Motor neuron (in vitro differentiated cells): ENCODE measurements at regions not wholly inside any gene's neighbourhood (a gene's known extent, or its start where the extent isn't known, plus 50 kb on each side); places are given as distances from the start of the nearest gene placed in this dataset.
A peak's percentile ranks its signal among the peaks of the same experiment; 100 is the strongest.

ENCODE experiments used
- ATAC-seq, 8 experiments: fragments of 200-7000 bp; cut with Tn5 transposase; replicated peaks in 6 of 8; 2 replicates each; pipeline ENCODE4 v1.8.0; 2021; ENCODE audit warnings: mild to moderate bottlenecking in 8 of 8, moderate library complexity in 8 of 8
- H3K27ac ChIP-seq, 2 donors: fragments of 250-450 bp; sonication (Bioruptor Pico); 2 replicates each; pipeline ENCODE4 v1.9.0; 2021; ENCODE audit warnings: antibody characterized with exemption in 2 of 2, mild to moderate bottlenecking in 2 of 2, moderate library complexity in 1 of 2
- H3K4me1 ChIP-seq, 2 donors: fragments of 250-450 bp; sonication (Bioruptor Pico); replicated peaks in 1 of 2; 2 replicates each; pipeline ENCODE4 v1.6.1; 2021; ENCODE audit warnings: antibody characterized with exemption in 2 of 2, mild to moderate bottlenecking in 2 of 2, moderate library complexity in 1 of 2
- H3K4me3 ChIP-seq, 5 donors: fragments of 250-450 bp; sonication (Bioruptor Pico); 2 replicates each; pipeline ENCODE4 v1.9.0; 2021; ENCODE audit warnings: antibody characterized with exemption in 5 of 5, mild to moderate bottlenecking in 5 of 5, moderate library complexity in 4 of 5
- WGBS, 10 experiments: fragments of 450-650 bp; shearing (Covaris generic); methylation state at CpG; one replicate each; pipeline ENCODE4 v1.0.0; 2022; 5-methylcytosine and 5-hydroxymethylcytosine counted together
- in situ Hi-C, 9 experiments: fragments of 400-800 bp; cut with MboI; loops; one replicate each; pipeline ENCODE4 v1.15.0; 2021; ENCODE audit warnings: low sequenced_read_pairs in 9 of 9, low pct_unique_long_range_greater_than_20kb in 2 of 9; ENCODE audit not compliant: unreplicated experiment in 9 of 9

DNA sequence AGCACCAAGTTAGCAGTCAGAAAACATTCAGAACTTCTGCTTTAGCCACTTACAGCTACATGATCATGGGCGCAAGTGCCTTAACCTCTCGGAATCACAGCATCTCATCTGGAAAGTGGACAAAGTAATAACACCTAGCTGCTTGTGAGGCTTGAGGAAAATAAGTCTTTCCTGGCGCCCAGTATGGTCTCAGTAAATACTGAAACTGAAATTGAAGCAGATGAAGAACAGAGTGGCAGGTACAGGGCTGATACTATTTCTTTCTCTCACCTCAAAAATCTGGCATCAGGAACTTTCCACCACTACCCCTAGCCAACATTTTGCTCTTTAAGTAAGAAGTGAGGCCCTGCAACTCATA, 129.7 kb upstream of the FUT8 start:
- 36 to 100% (median 77%) methylated on average over 1 to 3 of the region's 3 CpGs; no CpG with 5 or more reads in 2 of the 10 experiments for WGBS, 10 experiments
- H3K4me1 ChIP-seq, result peaks cover 14 to 22% of the 10 kb centered on the region in 2 donors
- ATAC-seq, result no peak
- H3K4me3 ChIP-seq, result no peak overlapping the region
- in situ Hi-C loops, result no loop called here
- H3K27ac ChIP-seq, result peak overlapping the region; percentile 79

DNA sequence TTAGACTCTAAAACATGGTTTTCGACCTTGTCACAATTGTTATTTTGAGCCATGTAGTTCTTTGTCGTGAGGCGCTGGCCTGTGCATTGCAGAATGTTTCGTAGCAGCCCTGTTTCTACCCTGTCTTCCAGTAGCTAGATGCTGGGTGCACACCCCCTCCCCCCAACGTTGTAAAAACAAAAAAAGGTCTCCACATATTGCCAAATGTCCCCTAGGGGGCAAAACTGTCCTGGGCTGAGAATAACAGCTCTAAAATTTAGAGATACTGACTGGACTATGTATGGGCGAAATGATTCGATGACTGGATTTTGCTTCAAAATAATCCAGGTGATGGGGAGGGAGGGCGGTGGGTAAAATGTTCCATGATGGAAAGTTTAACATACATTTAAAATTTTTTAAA, 126.1 kb upstream of the FUT8 start:
- Histone ChIP-seq H3K4me3 (no peak overlapping the region), H3K4me1 (peaks cover 14 to 22% of the 10 kb centered on the region in 2 donors), H3K27ac (no peak overlapping the region)
- 57 to 100% (median 75%) methylated on average over 1 to 7 of the region's 8 CpGs; no CpG with 5 or more reads in 1 of the 10 experiments for WGBS, 10 experiments
- peak in 1 of 8 experiments; percentile 41 for ATAC-seq
- in situ Hi-C loops, result no loop called here

DNA sequence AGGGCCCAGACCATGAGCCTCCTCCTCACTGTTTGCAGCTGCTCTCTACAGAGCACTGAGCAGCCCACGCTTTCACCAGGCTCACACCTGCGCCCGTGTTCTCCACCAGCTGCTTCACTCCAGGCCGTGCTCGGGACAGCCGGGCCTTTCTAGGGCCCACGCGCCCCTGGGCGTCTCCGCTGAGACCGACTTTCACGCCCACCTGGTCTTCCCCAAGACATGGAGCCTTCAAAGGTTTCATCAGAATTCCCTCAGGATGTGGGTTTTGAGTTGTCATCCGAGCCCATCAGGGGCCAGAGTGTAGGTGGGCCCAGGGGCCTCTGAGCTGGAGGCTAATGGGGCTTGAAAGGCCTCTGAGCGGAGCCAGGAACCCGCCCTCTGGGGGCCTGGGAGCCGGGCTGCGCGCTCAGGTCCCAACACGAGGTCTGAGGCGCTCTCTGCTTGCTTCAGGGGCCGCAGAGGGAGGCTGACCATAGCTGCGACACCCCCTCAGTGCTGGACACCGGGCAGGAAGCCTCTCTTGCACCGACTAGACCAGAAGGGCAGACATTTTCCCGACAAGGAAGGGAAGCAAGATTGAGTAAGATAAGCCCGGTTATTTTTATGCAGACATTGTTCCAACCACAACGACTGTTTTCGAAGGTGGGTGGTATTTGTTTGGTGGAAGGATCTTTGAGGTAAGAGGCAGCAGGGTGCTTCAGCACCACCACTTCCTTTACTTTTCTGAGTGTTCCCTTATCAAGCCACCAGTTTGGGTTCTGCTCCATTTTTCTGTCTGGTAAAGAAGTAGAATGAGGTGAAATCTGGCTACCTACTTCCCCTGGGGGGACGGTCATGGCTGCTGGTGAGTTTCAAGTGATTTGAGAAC, 125.0 kb upstream of the FUT8 start:
- no peak for ATAC-seq
- in situ Hi-C loops, result no loop called here
- Histone ChIP-seq H3K4me3 (no peak overlapping the region), H3K4me1 (peaks cover 5 to 13% of the 10 kb centered on the region in 2 donors), H3K27ac (no peak overlapping the region)
- 48 to 100% (median 100%) methylated on average over 1 to 9 of the region's 29 CpGs; no CpG with 5 or more reads in 1 of the 10 experiments for WGBS, 10 experiments

DNA sequence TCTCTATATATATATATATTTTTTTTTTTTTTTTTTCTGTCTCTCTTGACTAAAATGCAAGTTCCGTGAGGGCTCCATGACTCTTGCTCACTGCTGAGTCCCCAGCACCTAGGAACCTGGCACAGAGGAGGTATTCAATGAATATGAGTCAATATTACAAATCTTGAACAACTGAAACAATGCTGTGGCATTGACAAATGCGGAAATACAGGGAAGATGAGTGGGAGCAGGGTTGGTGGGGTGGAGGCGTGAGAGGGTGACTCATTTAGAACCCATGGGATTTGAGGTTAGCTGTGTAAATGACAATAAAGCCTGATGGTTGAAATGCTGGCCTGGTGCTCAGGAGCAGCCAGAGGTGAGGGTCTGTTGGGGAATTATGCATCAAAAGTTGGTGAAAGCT, 121.7 kb upstream of the FUT8 start:
- no peak overlapping the region for H3K4me3 ChIP-seq
- ATAC-seq, result peak in 2 of 8 experiments; percentile 71 to 86
- 8 to 100% (median 90%) methylated on average over 1 to 3 of the region's 3 CpGs; no CpG with 5 or more reads in 3 of the 10 experiments for WGBS, 10 experiments
- in situ Hi-C loops, result no loop called here
- no peak overlapping the region for H3K27ac ChIP-seq
- H3K4me1 ChIP-seq, result no peaks in the 10 kb centered on the region

DNA sequence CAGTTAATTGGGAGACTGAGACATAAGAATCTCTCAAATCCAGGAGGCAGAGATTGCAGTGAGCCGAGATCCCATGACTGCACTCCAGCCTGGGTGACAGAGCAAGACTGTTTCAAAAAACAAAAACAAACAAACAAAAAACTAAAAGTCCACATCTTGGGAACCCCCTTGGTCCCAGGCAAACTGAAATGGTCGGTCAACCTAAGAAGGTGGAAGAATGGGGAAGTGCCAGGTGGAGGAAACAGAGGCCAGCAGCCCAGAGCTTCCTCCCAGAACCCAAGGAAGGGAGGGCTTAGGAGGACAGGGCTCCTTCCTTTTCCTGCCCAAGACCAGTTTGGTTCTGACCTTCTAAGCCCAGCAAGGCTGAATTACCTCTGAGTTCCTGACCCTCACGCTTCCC, 121.0 kb upstream of the FUT8 start:
- in situ Hi-C loops, result no loop called here
- Histone ChIP-seq H3K4me1 (no peaks in the 10 kb centered on the region), H3K27ac (no peak overlapping the region), H3K4me3 (no peak overlapping the region)
- ATAC-seq, result no peak
- 60 to 100% (median 100%) methylated on average over 1 to 2 of the region's 3 CpGs; no CpG with 5 or more reads in 5 of the 10 experiments for WGBS, 10 experiments

DNA sequence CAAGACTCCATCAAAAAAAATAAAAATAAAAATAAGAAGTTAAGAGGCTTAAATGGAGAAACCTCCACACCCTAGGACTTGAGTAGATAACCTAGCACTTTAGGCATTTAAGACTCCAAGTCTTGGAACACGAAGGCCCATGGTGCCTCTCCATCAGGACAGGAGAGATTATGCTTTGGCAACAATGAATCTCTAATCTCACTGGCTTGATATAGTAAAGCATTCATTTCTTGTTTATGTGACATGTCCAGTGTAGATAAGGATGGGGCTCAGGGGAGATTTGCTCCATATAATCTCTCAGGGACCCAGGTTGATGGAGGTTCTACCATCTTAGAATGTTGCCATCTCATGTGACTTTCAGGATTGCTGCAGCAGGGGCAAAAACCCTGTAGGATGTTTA, 117.7 kb upstream of the FUT8 start:
- 60 to 100% (median 80%) methylated on average over 1 of the region's 1 CpG; no CpG with 5 or more reads in 7 of the 10 experiments for WGBS, 10 experiments
- ATAC-seq, result no peak
- Histone ChIP-seq H3K27ac (no peak overlapping the region), H3K4me1 (no peaks in the 10 kb centered on the region), H3K4me3 (no peak overlapping the region)
- in situ Hi-C loops, result no loop called here

DNA sequence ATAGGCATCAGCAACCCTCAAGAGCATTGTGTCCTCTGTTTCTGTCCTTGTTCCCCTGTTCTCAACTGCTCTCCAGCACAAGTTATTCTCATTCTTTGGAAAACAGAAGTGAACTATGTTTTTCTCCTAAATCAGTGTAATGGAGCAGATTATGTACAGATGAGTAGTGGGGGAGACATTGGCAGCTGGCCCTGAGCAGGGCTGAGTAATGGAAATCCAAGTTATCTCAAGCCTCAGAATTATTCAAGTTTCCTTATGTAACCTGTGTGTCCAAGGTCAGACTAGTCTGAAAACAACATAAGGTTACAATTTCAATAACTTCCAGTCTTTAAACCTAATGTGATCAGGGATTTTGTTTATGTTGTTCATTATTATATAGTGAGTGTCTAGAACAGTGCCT, 116.1 kb upstream of the FUT8 start:
- in situ Hi-C loops, result no loop called here
- no peak for ATAC-seq
- no peak overlapping the region for H3K4me3 ChIP-seq
- H3K27ac ChIP-seq, result no peak overlapping the region
- no peaks in the 10 kb centered on the region for H3K4me1 ChIP-seq

DNA sequence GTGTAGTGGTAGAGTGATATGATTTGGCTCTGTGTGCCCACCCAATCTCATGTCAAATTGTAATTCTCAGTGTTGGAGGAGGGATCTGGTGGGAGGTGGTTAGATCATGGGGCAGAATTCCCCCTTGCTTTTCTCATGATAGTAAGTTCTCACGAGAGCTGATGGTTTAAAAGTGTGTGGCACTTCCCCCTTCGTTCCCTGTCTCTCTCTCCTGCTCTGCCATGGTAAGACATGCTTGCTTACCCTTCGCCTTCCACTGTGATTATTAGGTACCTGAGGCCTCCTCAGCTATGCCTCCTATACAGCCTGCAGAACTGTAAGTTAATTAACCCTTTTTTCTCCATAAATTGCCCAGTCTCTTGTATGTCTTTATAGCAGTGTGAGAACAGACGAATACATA, 115.7 kb upstream of the FUT8 start:
- Histone ChIP-seq H3K4me3 (no peak overlapping the region), H3K27ac (no peak overlapping the region), H3K4me1 (no peaks in the 10 kb centered on the region)
- WGBS, 10 experiments, result 39 to 100% (median 84%) methylated on average over 1 to 4 of the region's 4 CpGs
- no peak for ATAC-seq
- in situ Hi-C loops, result no loop called here

GRCh38 chr14:65297744-65298143, 114.8 kb upstream of the FUT8 start:
- Histone ChIP-seq H3K27ac (no peak overlapping the region), H3K4me1 (peaks cover 0 to 3% of the 10 kb centered on the region in 2 donors), H3K4me3 (no peak overlapping the region)
- no peak for ATAC-seq
- 33 to 91% (median 80%) methylated on average over 1 to 5 of the region's 5 CpGs; no CpG with 5 or more reads in 3 of the 10 experiments for WGBS, 10 experiments
- in situ Hi-C loops, result no loop called here

DNA sequence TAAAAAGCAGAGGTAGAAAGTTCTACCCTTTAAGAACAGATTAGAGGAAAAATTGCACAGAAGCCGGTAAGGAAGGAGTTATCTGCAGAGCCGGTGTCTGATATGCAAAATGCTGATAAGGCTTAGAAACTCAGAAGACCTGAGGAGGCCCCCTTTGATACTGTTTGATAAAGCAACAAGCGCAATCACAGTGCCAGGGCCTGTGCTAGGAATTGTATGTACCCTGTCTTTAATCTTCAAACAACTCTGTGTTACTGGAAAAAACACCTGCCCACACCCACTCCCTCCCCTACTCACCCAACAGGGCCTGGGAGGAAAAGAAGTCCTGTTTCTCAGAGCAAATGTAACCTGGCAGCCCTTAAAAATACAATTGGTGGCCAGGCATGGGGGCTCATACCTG, 112.7 kb upstream of the FUT8 start:
- 78 to 100% (median 87%) methylated on average over 1 to 3 of the region's 3 CpGs; no CpG with 5 or more reads in 1 of the 10 experiments for WGBS, 10 experiments
- Histone ChIP-seq H3K4me1 (peaks cover 10 to 16% of the 10 kb centered on the region in 2 donors), H3K4me3 (no peak overlapping the region), H3K27ac (no peak overlapping the region)
- no peak for ATAC-seq
- in situ Hi-C loops, result no loop called here

GRCh38 chr14:65301862-65302539, 110.5 kb upstream of the FUT8 start:
- in situ Hi-C loops, result no loop called here
- WGBS, 10 experiments, result 80 to 91% (median 83%) methylated on average over 2 to 7 of the region's 7 CpGs; no CpG with 5 or more reads in 4 of the 10 experiments
- ATAC-seq, result no peak
- H3K27ac ChIP-seq, result no peak overlapping the region
- no peak overlapping the region for H3K4me3 ChIP-seq
- peaks cover 10 to 16% of the 10 kb centered on the region in 2 donors for H3K4me1 ChIP-seq

GRCh38 chr14:65302571-65303189, 109.8 kb upstream of the FUT8 start:
- in situ Hi-C loops, result no loop called here
- no peak for ATAC-seq
- WGBS, 10 experiments, result 0 to 100% (median 43%) methylated on average over 1 to 5 of the region's 7 CpGs; no CpG with 5 or more reads in 3 of the 10 experiments
- H3K4me1 ChIP-seq, result peaks cover 10 to 16% of the 10 kb centered on the region in 2 donors
- no peak overlapping the region for H3K27ac ChIP-seq
- no peak overlapping the region for H3K4me3 ChIP-seq
